Liver (tissue), 8 donors: ENCODE measurements at regions not wholly inside any gene's neighbourhood (a gene's known extent, or its start where the extent isn't known, plus 50 kb on each side); places are given as distances from the start of the nearest gene placed in this dataset.

ENCODE experiments used
- DNase-seq: peaks from one replicate; pipeline ENCODE4 v3.0.0-alpha.2; 2017; ENCODE audit warnings: low spot score
- H3K27ac ChIP-seq, 2 donors: one replicate each; pipeline ENCODE4 v1.7.0; 2013; ENCODE audit warnings: inconsistent platforms in 2 of 2, low read length in 2 of 2, control low read depth in 1 of 2, low read depth in 1 of 2, mild to moderate bottlenecking in 1 of 2
- H3K27me3 ChIP-seq, 4 donors: one replicate each; pipeline versions ENCODE4 v1.6.1 to v1.7.0; 2013; ENCODE audit warnings: low read length in 3 of 4, inconsistent platforms in 1 of 4, mild to moderate bottlenecking in 1 of 4, moderate library complexity in 1 of 4; ENCODE audit not compliant: control insufficient read depth in 4 of 4, insufficient read depth in 4 of 4
- H3K36me3 ChIP-seq, 4 donors: one replicate each; pipeline versions ENCODE4 v1.6.1 to v1.7.0; 2013; ENCODE audit warnings: low read length in 3 of 4, mild to moderate bottlenecking in 3 of 4, low read depth in 1 of 4, moderate library complexity in 1 of 4; ENCODE audit not compliant: control insufficient read depth in 4 of 4, insufficient read depth in 3 of 4
- H3K4me1 ChIP-seq, 4 donors: one replicate each; pipeline versions ENCODE4 v1.6.1 to v1.7.0; 2013; ENCODE audit warnings: low read length in 3 of 4, mild to moderate bottlenecking in 3 of 4, moderate library complexity in 1 of 4; ENCODE audit not compliant: control insufficient read depth in 4 of 4, insufficient read depth in 4 of 4
- H3K4me3 ChIP-seq, 3 donors: one replicate each; pipeline versions ENCODE4 v1.6.1 to v1.7.0; 2013; ENCODE audit warnings: low read length in 3 of 3, control low read depth in 1 of 3, low read depth in 1 of 3, mild to moderate bottlenecking in 1 of 3
- H3K9ac ChIP-seq, 2 donors: one replicate each; pipeline ENCODE4 v1.7.0; 2013; ENCODE audit warnings: low read length in 2 of 2, mild to moderate bottlenecking in 2 of 2, moderate library complexity in 2 of 2, control low read depth in 1 of 2, low read depth in 1 of 2
- H3K9me3 ChIP-seq, 4 donors: one replicate each; pipeline versions ENCODE4 v1.6.1 to v1.7.0; 2013; ENCODE audit warnings: low read length in 3 of 4; ENCODE audit not compliant: control insufficient read depth in 4 of 4
- EGR1 ChIP-seq, 2 donors: IDR thresholded peaks; 2 replicates each; pipeline ENCODE4 v1.6.1; 2016 to 2018; ENCODE audit warnings: antibody characterized with exemption in 2 of 2, low read depth in 2 of 2
- FOXA1 ChIP-seq: IDR thresholded peaks from 2 replicates; pipeline ENCODE4 v1.6.1; 2016; ENCODE audit warnings: antibody characterized with exemption
- FOXA2 ChIP-seq: IDR thresholded peaks from 2 replicates; pipeline ENCODE4 v1.6.1; 2016; ENCODE audit warnings: antibody characterized with exemption
- GABPA ChIP-seq, 2 donors: IDR thresholded peaks in 1 of 2; conservative IDR thresholded peaks in 1 of 2; 2 replicates each; pipeline ENCODE4 v1.6.1; 2016; ENCODE audit warnings: antibody characterized with exemption in 2 of 2, mild to moderate bottlenecking in 1 of 2, moderate library complexity in 1 of 2
- HNF4A ChIP-seq, 2 donors: conservative IDR thresholded peaks; 2 replicates each; pipeline ENCODE4 v1.6.1; 2016; ENCODE audit warnings: antibody characterized with exemption in 2 of 2, mild to moderate bottlenecking in 2 of 2
- HNF4G ChIP-seq: IDR thresholded peaks from 2 replicates; pipeline ENCODE4 v1.6.1; 2016; ENCODE audit warnings: antibody characterized with exemption
- JUND ChIP-seq, 2 donors: IDR thresholded peaks; 2 replicates each; pipeline ENCODE4 v1.6.1; 2016; ENCODE audit warnings: antibody characterized with exemption in 2 of 2
- NR2F2 ChIP-seq: IDR thresholded peaks from 2 replicates; pipeline ENCODE4 v1.6.1; 2016; ENCODE audit warnings: antibody characterized with exemption
- RAD21 ChIP-seq, 2 donors: IDR thresholded peaks; 2 replicates each; pipeline ENCODE4 v1.6.1; 2016; ENCODE audit warnings: antibody characterized with exemption in 2 of 2, mild to moderate bottlenecking in 2 of 2
- RXRA ChIP-seq, 2 donors: IDR thresholded peaks; 2 replicates each; pipeline ENCODE4 v1.6.1; 2017 to 2018; ENCODE audit warnings: antibody characterized with exemption in 2 of 2, mild to moderate bottlenecking in 1 of 2
- SP1 ChIP-seq: IDR thresholded peaks from 2 replicates; pipeline ENCODE4 v1.6.1; 2018; ENCODE audit warnings: antibody characterized with exemption, mild to moderate bottlenecking
- TAF1 ChIP-seq: conservative IDR thresholded peaks from 2 replicates; pipeline ENCODE4 v1.6.1; 2016; ENCODE audit warnings: antibody characterized with exemption, mild to moderate bottlenecking
- YY1 ChIP-seq: IDR thresholded peaks from 2 replicates; pipeline ENCODE4 v1.6.1; 2016; ENCODE audit warnings: antibody characterized with exemption, mild to moderate bottlenecking
- WGBS: extraction: QIAGEN DNeasy Blood & Tissue Kit; methylation state at CpG from one replicate; pipeline ENCODE4 v1.1.7; 2013; 5-methylcytosine and 5-hydroxymethylcytosine counted together
- TF ChIP-seq, protein P1 (sequence below): fragments of 150-350 bp; IDR thresholded peaks from 2 replicates; pipeline ENCODE4 v1.5.1; 2017; ENCODE audit warnings: improper control_type of control experiment, low read depth, low read length; ENCODE audit not compliant: missing input control
- TF ChIP-seq, protein P2 (sequence below): IDR thresholded peaks from 2 replicates; pipeline ENCODE4 v1.6.1; 2016; ENCODE audit warnings: antibody characterized with exemption, mild to moderate bottlenecking
- TF ChIP-seq, protein P3 (sequence below): IDR thresholded peaks from 2 replicates; pipeline ENCODE4 v1.6.1; 2016; ENCODE audit warnings: antibody characterized with exemption
- TF ChIP-seq, protein P4 (sequence below): IDR thresholded peaks from 2 replicates; pipeline ENCODE4 v1.6.1; 2016; ENCODE audit warnings: antibody characterized with exemption
- TF ChIP-seq, protein P5 (sequence below): IDR thresholded peaks from 2 replicates; pipeline ENCODE4 v1.6.1; 2016; ENCODE audit warnings: antibody characterized with exemption
- donor health status: healthy.
- donor health status: healthy.
- donor health status: healthy.
- donor health status: healthy.
- donor health status: healthy.

DNA sequence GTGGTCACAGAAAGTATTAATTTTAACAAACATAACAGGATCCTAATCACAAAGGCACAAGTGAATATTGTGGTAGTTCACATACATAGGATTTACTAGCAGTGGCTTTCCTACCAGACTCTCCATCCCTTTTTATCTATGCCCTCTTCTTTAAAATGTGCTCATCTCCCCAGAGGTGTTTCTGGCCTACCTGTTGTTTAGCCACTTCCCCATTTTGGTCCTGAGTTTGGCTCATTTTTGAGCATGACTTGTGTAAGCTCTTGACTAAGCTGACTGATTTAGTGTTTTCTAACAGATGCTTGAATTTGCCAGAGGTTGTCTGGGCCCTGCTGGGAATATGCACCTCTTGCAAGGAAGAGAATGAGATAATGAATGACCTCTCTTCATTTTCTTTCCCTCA, 517.7 kb upstream of the CLINT1 start:
- no peak overlapping the region for H3K27ac ChIP-seq
- H3K9ac ChIP-seq, result no peak overlapping the region
- H3K4me3 ChIP-seq, result no peak overlapping the region
- H3K36me3 ChIP-seq, result no peaks in the 10 kb centered on the region
- DNase-seq, result no peak
- H3K27me3 ChIP-seq, result no peaks in the 10 kb centered on the region
- TF ChIP-seq EGR1 (IDR thresholded peaks at IDR 0.05; ENCODE audit: low read depth in 2 of 2) (no peak), NR2F2 (no peak), FOXA1 (no peak), RAD21 (IDR thresholded peaks at IDR 0.05) (no peak), GABPA (IDR thresholded peaks at IDR 0.05 in 1 of 2, conservative IDR thresholded peaks at IDR 0.05 in 1 of 2) (no peak), YY1 (no peak), SP1 (no peak), FOXA2 (no peak), RXRA (IDR thresholded peaks at IDR 0.05) (no peak), HNF4A (conservative IDR thresholded peaks at IDR 0.05) (no peak), HNF4G (no peak), JUND (IDR thresholded peaks at IDR 0.05) (no peak)
- TF ChIP-seq, protein P1, sequence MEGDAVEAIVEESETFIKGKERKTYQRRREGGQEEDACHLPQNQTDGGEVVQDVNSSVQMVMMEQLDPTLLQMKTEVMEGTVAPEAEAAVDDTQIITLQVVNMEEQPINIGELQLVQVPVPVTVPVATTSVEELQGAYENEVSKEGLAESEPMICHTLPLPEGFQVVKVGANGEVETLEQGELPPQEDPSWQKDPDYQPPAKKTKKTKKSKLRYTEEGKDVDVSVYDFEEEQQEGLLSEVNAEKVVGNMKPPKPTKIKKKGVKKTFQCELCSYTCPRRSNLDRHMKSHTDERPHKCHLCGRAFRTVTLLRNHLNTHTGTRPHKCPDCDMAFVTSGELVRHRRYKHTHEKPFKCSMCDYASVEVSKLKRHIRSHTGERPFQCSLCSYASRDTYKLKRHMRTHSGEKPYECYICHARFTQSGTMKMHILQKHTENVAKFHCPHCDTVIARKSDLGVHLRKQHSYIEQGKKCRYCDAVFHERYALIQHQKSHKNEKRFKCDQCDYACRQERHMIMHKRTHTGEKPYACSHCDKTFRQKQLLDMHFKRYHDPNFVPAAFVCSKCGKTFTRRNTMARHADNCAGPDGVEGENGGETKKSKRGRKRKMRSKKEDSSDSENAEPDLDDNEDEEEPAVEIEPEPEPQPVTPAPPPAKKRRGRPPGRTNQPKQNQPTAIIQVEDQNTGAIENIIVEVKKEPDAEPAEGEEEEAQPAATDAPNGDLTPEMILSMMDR, result no peak
- TF ChIP-seq, protein P2, sequence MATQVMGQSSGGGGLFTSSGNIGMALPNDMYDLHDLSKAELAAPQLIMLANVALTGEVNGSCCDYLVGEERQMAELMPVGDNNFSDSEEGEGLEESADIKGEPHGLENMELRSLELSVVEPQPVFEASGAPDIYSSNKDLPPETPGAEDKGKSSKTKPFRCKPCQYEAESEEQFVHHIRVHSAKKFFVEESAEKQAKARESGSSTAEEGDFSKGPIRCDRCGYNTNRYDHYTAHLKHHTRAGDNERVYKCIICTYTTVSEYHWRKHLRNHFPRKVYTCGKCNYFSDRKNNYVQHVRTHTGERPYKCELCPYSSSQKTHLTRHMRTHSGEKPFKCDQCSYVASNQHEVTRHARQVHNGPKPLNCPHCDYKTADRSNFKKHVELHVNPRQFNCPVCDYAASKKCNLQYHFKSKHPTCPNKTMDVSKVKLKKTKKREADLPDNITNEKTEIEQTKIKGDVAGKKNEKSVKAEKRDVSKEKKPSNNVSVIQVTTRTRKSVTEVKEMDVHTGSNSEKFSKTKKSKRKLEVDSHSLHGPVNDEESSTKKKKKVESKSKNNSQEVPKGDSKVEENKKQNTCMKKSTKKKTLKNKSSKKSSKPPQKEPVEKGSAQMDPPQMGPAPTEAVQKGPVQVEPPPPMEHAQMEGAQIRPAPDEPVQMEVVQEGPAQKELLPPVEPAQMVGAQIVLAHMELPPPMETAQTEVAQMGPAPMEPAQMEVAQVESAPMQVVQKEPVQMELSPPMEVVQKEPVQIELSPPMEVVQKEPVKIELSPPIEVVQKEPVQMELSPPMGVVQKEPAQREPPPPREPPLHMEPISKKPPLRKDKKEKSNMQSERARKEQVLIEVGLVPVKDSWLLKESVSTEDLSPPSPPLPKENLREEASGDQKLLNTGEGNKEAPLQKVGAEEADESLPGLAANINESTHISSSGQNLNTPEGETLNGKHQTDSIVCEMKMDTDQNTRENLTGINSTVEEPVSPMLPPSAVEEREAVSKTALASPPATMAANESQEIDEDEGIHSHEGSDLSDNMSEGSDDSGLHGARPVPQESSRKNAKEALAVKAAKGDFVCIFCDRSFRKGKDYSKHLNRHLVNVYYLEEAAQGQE, result no peak
- TF ChIP-seq, protein P3, sequence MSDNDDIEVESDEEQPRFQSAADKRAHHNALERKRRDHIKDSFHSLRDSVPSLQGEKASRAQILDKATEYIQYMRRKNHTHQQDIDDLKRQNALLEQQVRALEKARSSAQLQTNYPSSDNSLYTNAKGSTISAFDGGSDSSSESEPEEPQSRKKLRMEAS, result no peak
- TF ChIP-seq, protein P4, sequence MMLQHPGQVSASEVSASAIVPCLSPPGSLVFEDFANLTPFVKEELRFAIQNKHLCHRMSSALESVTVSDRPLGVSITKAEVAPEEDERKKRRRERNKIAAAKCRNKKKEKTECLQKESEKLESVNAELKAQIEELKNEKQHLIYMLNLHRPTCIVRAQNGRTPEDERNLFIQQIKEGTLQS, result no peak
- TF ChIP-seq, protein P5, sequence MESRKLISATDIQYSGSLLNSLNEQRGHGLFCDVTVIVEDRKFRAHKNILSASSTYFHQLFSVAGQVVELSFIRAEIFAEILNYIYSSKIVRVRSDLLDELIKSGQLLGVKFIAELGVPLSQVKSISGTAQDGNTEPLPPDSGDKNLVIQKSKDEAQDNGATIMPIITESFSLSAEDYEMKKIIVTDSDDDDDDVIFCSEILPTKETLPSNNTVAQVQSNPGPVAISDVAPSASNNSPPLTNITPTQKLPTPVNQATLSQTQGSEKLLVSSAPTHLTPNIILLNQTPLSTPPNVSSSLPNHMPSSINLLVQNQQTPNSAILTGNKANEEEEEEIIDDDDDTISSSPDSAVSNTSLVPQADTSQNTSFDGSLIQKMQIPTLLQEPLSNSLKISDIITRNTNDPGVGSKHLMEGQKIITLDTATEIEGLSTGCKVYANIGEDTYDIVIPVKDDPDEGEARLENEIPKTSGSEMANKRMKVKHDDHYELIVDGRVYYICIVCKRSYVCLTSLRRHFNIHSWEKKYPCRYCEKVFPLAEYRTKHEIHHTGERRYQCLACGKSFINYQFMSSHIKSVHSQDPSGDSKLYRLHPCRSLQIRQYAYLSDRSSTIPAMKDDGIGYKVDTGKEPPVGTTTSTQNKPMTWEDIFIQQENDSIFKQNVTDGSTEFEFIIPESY, result no peak
- H3K9me3 ChIP-seq, result no peaks in the 10 kb centered on the region
- no peaks in the 10 kb centered on the region for H3K4me1 ChIP-seq

DNA sequence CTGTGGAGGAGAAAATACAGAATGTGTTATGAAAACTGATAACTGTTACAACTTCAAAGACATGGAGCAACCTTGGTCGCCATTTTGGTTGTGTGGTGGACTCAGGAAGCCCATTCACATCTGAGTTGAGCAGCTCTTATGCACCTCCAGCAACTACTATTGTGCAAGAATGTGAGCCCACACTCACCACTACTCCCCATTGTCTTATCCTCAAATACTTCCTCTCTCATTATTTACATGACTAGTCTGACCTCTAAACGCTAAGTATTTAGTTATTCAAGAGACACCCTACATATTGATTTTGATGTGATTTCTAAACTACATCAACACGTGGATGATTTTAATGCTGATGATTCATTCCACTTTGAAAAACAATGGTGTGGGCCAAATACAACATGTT, 516.6 kb upstream of the CLINT1 start:
- Histone ChIP-seq H3K36me3 (no peaks in the 10 kb centered on the region), H3K27ac (no peak overlapping the region), H3K4me1 (no peaks in the 10 kb centered on the region), H3K9me3 (no peaks in the 10 kb centered on the region), H3K27me3 (no peaks in the 10 kb centered on the region), H3K4me3 (no peak overlapping the region), H3K9ac (no peak overlapping the region)
- WGBS, result 47% methylated on average over 3 of the region's 3 CpGs
- no peak for DNase-seq
- TF ChIP-seq NR2F2 (no peak), GABPA (IDR thresholded peaks at IDR 0.05 in 1 of 2, conservative IDR thresholded peaks at IDR 0.05 in 1 of 2) (no peak), TAF1 (no peak), JUND (IDR thresholded peaks at IDR 0.05) (no peak), FOXA1 (no peak), HNF4A (conservative IDR thresholded peaks at IDR 0.05) (no peak)
- TF ChIP-seq, protein P5, result no peak
- TF ChIP-seq, protein P3, result no peak
- TF ChIP-seq, protein P1, result no peak
- TF ChIP-seq, protein P4, result no peak
